ENCODE measurements at regions not wholly inside any gene's neighbourhood (a gene's known extent, or its start where the extent isn't known, plus 50 kb on each side); places are given as distances from the start of the nearest gene placed in this dataset.

GRCh38 chr12:111025301-111025700 is 104.9 kb upstream of the MYL2 start:
- no peaks in the 10 kb centered on the region for H4K20me1 ChIP-seq (ENCODE audit: control insufficient read depth, insufficient read depth)
- H3K79me2 ChIP-seq (ENCODE audit: control insufficient read depth, insufficient read depth, low read length), result no peaks in the 10 kb centered on the region
- in situ Hi-C loops (cut with MboI) (no loop called here), intact Hi-C loops (cut with micrococcal nuclease; ENCODE audit: unreplicated experiment) (loop anchor here (2.0 to 10.0 kb wide), 3 partner anchors 130 to 274 kb away; no protein-coding TSS in a partner anchor)
- no peak overlapping the region for H3K4me3 ChIP-seq
- ChIA-PET CTCF (interaction anchor here (0.6 to 1.6 kb wide), 4 partner anchors 9 to 274 kb away, joined by 3 to 6 read pairs (median 3); no protein-coding TSS in a partner anchor), RAD21 (ENCODE audit: unreplicated experiment) (no interaction called here), SMC1A (ENCODE audit: uncharacterized antibody, unreplicated experiment) (no interaction called here), POLR2A (no interaction called here)
- TF ChIP-seq NKRF (conservative IDR thresholded peaks at IDR 0.05) (no peak), RUNX3 (IDR thresholded peaks at IDR 0.05; ENCODE audit: low read length) (no peak), MYB (IDR thresholded peaks at IDR 0.05; ENCODE audit: borderline replicate concordance, low read depth, low read length) (no peak), MXI1 (IDR thresholded peaks at IDR 0.05; ENCODE audit: low read depth, low read length) (no peak), SUPT20H (IDR thresholded peaks at IDR 0.05; ENCODE audit: borderline replicate concordance, control insufficient read depth, low read depth, low read length) (no peak), FOXK2 (IDR thresholded peaks at IDR 0.05) (no peak), SIX5 (IDR thresholded peaks at IDR 0.05; ENCODE audit: low read depth, low read length, severe bottlenecking) (no peak), TCF3 (IDR thresholded peaks at IDR 0.05; ENCODE audit: borderline replicate concordance, insufficient read depth, low read depth, low read length) (no peak), MTA3 (IDR thresholded peaks at IDR 0.05; ENCODE audit: borderline replicate concordance, low read length) (no peak), POU2F2 (IDR thresholded peaks at IDR 0.05; ENCODE audit: borderline replicate concordance, low read depth, low read length) (no peak), NFYA (IDR thresholded peaks at IDR 0.05; ENCODE audit: borderline replicate concordance, low read depth, low read length) (no peak), MYC (IDR thresholded peaks at IDR 0.05; ENCODE audit: insufficient read depth, insufficient read length, insufficient replicate concordance, low read length, severe bottlenecking) (no peak), ZNF384 (IDR thresholded peaks at IDR 0.05; ENCODE audit: borderline replicate concordance, low read depth, low read length) (no peak), SMAD5 (IDR thresholded peaks at IDR 0.05; ENCODE audit: low read depth) (no peak), BHLHE40 (IDR thresholded peaks at IDR 0.05; ENCODE audit: borderline replicate concordance in 1 of 2, low read depth in 2 of 2, low read length in 1 of 2) (no peak), ZZZ3 (IDR thresholded peaks at IDR 0.05; ENCODE audit: control insufficient read depth, insufficient read length, low read depth) (no peak), POLR2AphosphoS2 (IDR thresholded peaks at IDR 0.05; ENCODE audit: low read depth, low read length) (no peak), KDM1A (IDR thresholded peaks at IDR 0.05; ENCODE audit: borderline replicate concordance) (no peak), SREBF1 (IDR thresholded peaks at IDR 0.05; ENCODE audit: low read length) (no peak), YY1 (IDR thresholded peaks at IDR 0.05; ENCODE audit: low read depth, low read length) (no peak)
- no peaks in the 10 kb centered on the region for H3K36me3 ChIP-seq (ENCODE audit: control insufficient read depth in 2 of 2, insufficient read depth in 2 of 2, low read length in 1 of 2)
- no peaks in the 10 kb centered on the region for H3K9me3 ChIP-seq (replicated peaks; ENCODE audit: control insufficient read depth, insufficient read depth, low read length)
- H3K4me1 ChIP-seq (ENCODE audit: control insufficient read depth, insufficient read depth, low read length), result no peaks in the 10 kb centered on the region
- BruUV-seq (replicated peaks), result no TSS peak
- H3K27ac ChIP-seq (ENCODE audit: control insufficient read depth, insufficient read depth), result no peak overlapping the region
- H3K27me3 ChIP-seq (replicated peaks in 1 of 2; ENCODE audit: control insufficient read depth in 2 of 2, insufficient read depth in 2 of 2, low read length in 1 of 2), result peaks cover 0 to 1% of the 10 kb centered on the region in 2 experiments; a peak in 1 of 4 replicates
- DNase-seq (ENCODE audit: low read depth, low spot score), result no peak
- no peak for ATAC-seq
- WGBS (ENCODE audit: insufficient coverage, insufficient replicate concordance, low lambda C conversion rate, missing lambda C conversion rate), result 17% methylated on average over 7 of the region's 7 CpGs
- H3K4me2 ChIP-seq (ENCODE audit: control insufficient read depth, insufficient read depth), result no peak overlapping the region
- no peak overlapping the region for H3K9ac ChIP-seq (ENCODE audit: control insufficient read depth, insufficient read depth, low read length)
- H2AFZ ChIP-seq (ENCODE audit: control insufficient read depth, low read depth, low read length), result no peak overlapping the region
- no peak for FAIRE-seq
